SU-DHL-6 (cell line): ENCODE measurements at regions not wholly inside any gene's neighbourhood (a gene's known extent, or its start where the extent isn't known, plus 50 kb on each side); places are given as distances from the start of the nearest gene placed in this dataset.

Experiments used
- H2AFZ ChIP-seq: fragments of 200-600 bp; sonication (generic); 2 replicates; pipeline ENCODE4 v1.6.1; 2014; ENCODE audit warnings: low read depth, mild to moderate bottlenecking, moderate library complexity, mixed read lengths, antibody characterized with exemption, low read length; ENCODE audit not compliant: severe bottlenecking
- H3F3A ChIP-seq: fragments of 200-600 bp; shearing (Covaris generic); 2 replicates; pipeline ENCODE4 v1.6.0; 2016; ENCODE audit warnings: antibody characterized with exemption, mild to moderate bottlenecking; ENCODE audit not compliant: insufficient read depth
- H3K27ac ChIP-seq: fragments of 200-600 bp; sonication (generic); 2 replicates; pipeline ENCODE4 v1.5.1; 2016; ENCODE audit warnings: low read depth, mild to moderate bottlenecking, low read length, moderate library complexity, mixed read lengths
- H3K27me3 ChIP-seq: fragments of 200-600 bp; sonication (generic), shearing (Covaris generic); 2 replicates; pipeline ENCODE4 v1.6.0; 2014; ENCODE audit warnings: mild to moderate bottlenecking, low read length
- H3K36me3 ChIP-seq: fragments of 200-600 bp; sonication (generic); 2 replicates; pipeline ENCODE4 v1.6.1; 2014; ENCODE audit warnings: mild to moderate bottlenecking, low read length, mixed read lengths
- H3K4me2 ChIP-seq: fragments of 300-600, 200-600 bp; shearing (Covaris generic), sonication (generic); 2 replicates; pipeline ENCODE4 v1.6.0; 2014; ENCODE audit warnings: low read length, low read depth, mild to moderate bottlenecking; ENCODE audit not compliant: poor library complexity, severe bottlenecking
- H3K4me3 ChIP-seq: fragments of 200-600 bp; sonication (generic); 2 replicates; pipeline ENCODE4 v1.5.1; 2014; ENCODE audit warnings: antibody characterized with exemption, low read length, mild to moderate bottlenecking, mixed read lengths; ENCODE audit not compliant: insufficient read depth, poor library complexity, severe bottlenecking
- H3K79me2 ChIP-seq: fragments of 200-600 bp; sonication (generic); 2 replicates; pipeline ENCODE4 v1.6.1; 2014; ENCODE audit warnings: mild to moderate bottlenecking, low read length, moderate library complexity; ENCODE audit not compliant: insufficient read depth
- H3K9ac ChIP-seq: fragments of 200-600 bp; sonication (generic); 2 replicates; pipeline ENCODE4 v1.7.0; 2014; ENCODE audit warnings: mild to moderate bottlenecking, low read length
- H3K9me2 ChIP-seq: fragments of 200-600 bp; sonication (generic); replicated peaks from 2 replicates; pipeline ENCODE4 v1.6.1; 2014; ENCODE audit warnings: low read length; ENCODE audit not compliant: insufficient read depth
- H3K9me3 ChIP-seq: fragments of 200-600 bp; sonication (generic); 2 replicates; pipeline ENCODE4 v1.6.1; 2014; ENCODE audit warnings: low read length, mixed read lengths; ENCODE audit not compliant: insufficient read depth
- H4K20me1 ChIP-seq: fragments of 200-600 bp; sonication (generic); 2 replicates; pipeline ENCODE4 v1.6.1; 2014; ENCODE audit warnings: low read depth, mild to moderate bottlenecking, antibody characterized with exemption, low read length, moderate library complexity, mixed read lengths
- EZH2phosphoT487 ChIP-seq: fragments of 200-600 bp; sonication (generic), shearing (Covaris generic); conservative IDR thresholded peaks from 2 replicates; pipeline ENCODE4 v1.6.1; 2018; ENCODE audit warnings: mild to moderate bottlenecking, antibody characterized with exemption, low read length, moderate library complexity, mixed read lengths
- TF ChIP-seq, protein P1 (sequence below): fragments of 200-600 bp; sonication (generic); IDR thresholded peaks from one replicate; pipeline ENCODE4 v1.5.1; 2017; ENCODE audit warnings: antibody characterized with exemption, mild to moderate bottlenecking, low read length, moderate library complexity; ENCODE audit not compliant: insufficient read depth, poor library complexity, severe bottlenecking

DNA sequence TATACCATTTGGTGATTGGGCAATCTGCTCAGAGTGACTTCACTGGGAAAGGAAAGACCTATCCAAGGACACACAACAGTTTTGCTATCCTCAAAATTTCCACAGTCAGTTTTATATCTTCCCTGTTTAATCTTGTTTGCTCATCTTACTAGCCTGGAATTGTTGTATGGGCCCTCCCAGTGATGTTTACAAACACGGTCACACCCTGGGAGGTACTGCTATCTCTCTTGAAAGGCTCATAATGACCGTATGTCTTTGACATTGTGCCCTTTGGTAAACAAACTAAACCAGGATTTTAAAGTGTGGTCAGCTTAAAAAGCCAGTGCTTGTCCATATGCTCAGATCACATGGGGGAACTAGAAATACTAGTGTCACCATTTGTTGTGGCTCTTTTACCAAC lies 277.0 kb downstream of the CDH2 start:
- Histone ChIP-seq H3K9ac (no peak overlapping the region), H3K27me3 (no peaks in the 10 kb centered on the region), H3K79me2 (no peaks in the 10 kb centered on the region), H3F3A (no peaks in the 10 kb centered on the region), H3K9me3 (no peaks in the 10 kb centered on the region), H2AFZ (no peak overlapping the region), H3K4me2 (no peak overlapping the region), H3K36me3 (no peaks in the 10 kb centered on the region), H3K9me2 (no peaks in the 10 kb centered on the region), H3K27ac (no peak overlapping the region), H4K20me1 (no peaks in the 10 kb centered on the region), H3K4me3 (no peak overlapping the region)
- no peak for TF ChIP-seq EZH2phosphoT487
- TF ChIP-seq, protein P1, sequence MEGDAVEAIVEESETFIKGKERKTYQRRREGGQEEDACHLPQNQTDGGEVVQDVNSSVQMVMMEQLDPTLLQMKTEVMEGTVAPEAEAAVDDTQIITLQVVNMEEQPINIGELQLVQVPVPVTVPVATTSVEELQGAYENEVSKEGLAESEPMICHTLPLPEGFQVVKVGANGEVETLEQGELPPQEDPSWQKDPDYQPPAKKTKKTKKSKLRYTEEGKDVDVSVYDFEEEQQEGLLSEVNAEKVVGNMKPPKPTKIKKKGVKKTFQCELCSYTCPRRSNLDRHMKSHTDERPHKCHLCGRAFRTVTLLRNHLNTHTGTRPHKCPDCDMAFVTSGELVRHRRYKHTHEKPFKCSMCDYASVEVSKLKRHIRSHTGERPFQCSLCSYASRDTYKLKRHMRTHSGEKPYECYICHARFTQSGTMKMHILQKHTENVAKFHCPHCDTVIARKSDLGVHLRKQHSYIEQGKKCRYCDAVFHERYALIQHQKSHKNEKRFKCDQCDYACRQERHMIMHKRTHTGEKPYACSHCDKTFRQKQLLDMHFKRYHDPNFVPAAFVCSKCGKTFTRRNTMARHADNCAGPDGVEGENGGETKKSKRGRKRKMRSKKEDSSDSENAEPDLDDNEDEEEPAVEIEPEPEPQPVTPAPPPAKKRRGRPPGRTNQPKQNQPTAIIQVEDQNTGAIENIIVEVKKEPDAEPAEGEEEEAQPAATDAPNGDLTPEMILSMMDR, result no peak

DNA sequence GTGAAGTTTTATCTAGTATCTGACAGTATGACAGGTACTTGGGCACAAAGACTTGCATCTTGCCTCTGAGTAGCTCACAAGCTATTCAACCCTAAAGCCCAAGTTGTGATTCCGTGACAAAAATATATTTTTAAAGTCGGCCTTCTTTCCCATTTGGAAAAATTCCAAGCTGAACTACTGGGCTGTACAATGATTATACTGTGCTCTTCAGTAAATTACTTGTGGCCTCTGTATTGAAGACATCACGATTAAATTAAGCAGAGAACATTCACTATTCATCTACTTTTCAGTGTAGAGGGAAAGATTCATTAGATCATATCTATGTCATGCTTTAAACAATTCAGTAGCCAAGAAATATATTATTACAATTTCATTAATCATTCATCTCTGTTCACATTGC lies 282.2 kb downstream of the CDH2 start:
- Histone ChIP-seq H3K4me3 (no peak overlapping the region), H3K4me2 (no peak overlapping the region), H3K9ac (no peak overlapping the region), H3K9me2 (no peaks in the 10 kb centered on the region), H3F3A (no peaks in the 10 kb centered on the region), H4K20me1 (no peaks in the 10 kb centered on the region), H3K9me3 (no peaks in the 10 kb centered on the region), H3K27me3 (no peaks in the 10 kb centered on the region), H3K36me3 (no peaks in the 10 kb centered on the region), H2AFZ (no peak overlapping the region), H3K27ac (no peak overlapping the region), H3K79me2 (no peaks in the 10 kb centered on the region)
- TF ChIP-seq, protein P1, result no peak
- no peak for TF ChIP-seq EZH2phosphoT487

DNA sequence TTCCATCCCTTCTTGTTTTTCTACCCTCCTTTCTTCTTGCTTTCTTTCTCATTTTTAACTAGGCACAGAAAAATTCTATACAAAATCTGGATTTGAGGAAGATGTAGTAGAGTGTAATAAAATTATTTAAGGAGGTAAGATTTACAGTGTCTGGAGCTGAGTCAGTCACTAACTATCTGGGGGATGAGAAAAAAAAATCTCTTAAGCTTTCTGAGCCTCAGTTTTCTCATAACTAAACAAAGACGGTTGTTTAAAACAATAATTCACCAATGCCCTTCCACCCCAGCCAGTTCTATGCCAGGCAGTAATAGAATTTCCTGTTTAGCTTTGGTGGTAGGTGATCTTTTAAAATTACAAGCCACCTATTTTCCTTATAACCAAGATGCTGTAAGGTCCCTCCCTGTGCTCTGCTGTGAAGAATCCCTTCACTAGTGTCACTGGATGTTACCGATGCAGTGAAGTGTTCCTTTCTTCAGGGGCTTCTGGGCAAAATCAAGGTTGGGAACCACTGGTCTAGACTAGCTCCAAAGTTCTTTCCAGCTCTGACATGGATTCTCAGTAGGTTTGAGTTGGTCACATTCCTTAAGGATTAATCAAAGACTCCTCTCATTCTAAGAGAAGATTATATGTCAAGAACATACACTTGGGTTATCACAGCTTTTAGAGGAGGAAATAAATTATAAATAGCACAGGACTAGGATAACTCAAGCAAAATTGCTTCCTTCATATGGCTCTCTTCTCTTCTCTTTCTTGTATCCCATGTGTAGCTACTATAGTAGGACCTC lies 289.0 kb downstream of the CDH2 start:
- H2AFZ ChIP-seq, result no peak overlapping the region
- no peak overlapping the region for H3K9ac ChIP-seq
- no peaks in the 10 kb centered on the region for H3K27me3 ChIP-seq
- no peaks in the 10 kb centered on the region for H3K9me3 ChIP-seq
- H3K27ac ChIP-seq, result no peak overlapping the region
- no peaks in the 10 kb centered on the region for H3K9me2 ChIP-seq
- TF ChIP-seq, protein P1, result no peak
- TF ChIP-seq EZH2phosphoT487, result no peak
- no peak overlapping the region for H3K4me2 ChIP-seq
- no peaks in the 10 kb centered on the region for H3K79me2 ChIP-seq
- no peaks in the 10 kb centered on the region for H4K20me1 ChIP-seq
- H3K4me3 ChIP-seq, result no peak overlapping the region
- no peaks in the 10 kb centered on the region for H3F3A ChIP-seq
- H3K36me3 ChIP-seq, result no peaks in the 10 kb centered on the region
